Caki2 (cell line): ENCODE measurements at regions not wholly inside any gene's neighbourhood (a gene's known extent, or its start where the extent isn't known, plus 50 kb on each side); places are given as distances from the start of the nearest gene placed in this dataset.

ENCODE experiments used
- DNase-seq: peaks from one replicate; pipeline ENCODE4 v3.0.0-alpha.2; 2015; ENCODE audit warnings: low read depth
- in situ Hi-C: cut with HindIII; loops from 2 replicates; pipeline ENCODE4 v1.10.0; 2016; ENCODE audit warnings: low sequenced_read_pairs, low pct_unique_long_range_greater_than_20kb, mixed read lengths

DNA sequence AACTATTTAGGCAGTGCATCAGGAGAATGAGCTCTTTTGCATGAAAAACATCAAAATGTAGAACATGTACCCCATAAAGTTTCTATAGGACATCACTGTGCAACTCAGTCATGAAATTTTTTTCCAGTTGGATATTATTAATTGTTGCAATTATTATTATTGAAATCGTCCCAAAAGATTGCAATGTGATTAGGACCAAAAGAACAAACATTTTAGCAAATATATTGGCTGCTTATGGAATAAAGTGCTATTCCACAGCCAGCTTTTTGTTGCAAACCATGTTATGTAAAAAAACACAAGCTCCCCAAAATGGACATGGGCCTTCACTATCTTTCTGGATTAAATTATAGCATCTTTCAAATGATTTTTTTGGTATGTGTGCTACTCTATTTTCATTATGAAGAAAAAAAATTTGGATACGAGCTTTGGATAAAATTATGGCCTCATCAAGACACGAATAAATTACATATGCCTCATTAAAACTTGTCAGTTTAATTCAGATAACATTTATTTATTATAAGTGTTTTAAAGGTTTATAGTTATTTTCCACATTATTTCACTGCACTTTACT lies 262.7 kb upstream of the TCF21 start:
- in situ Hi-C loops, result no loop called here

DNA sequence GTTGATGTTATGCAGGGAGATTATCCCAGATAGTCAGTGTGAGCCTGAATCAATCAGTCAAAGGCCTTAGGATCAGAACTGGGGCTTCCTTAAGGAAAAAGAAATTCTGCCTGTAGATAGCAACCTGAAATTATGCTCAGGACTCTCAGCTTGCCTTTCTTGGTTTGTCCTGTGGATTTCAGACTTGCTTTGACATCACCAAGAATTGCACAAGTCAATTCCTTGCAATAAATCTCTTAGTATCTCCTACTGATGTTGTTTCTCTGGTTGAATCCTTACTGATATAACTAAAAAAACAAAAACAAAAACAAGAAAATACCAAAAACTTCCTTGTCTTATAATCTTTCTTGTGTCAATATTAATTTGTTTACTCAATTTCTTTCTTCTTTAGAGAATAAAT lies 258.9 kb upstream of the TCF21 start:
- in situ Hi-C loops, result no loop called here
- no peak for DNase-seq

More for the DNA sequence above, 262.7 kb upstream of the TCF21 start:
- no peak for DNase-seq

DNA sequence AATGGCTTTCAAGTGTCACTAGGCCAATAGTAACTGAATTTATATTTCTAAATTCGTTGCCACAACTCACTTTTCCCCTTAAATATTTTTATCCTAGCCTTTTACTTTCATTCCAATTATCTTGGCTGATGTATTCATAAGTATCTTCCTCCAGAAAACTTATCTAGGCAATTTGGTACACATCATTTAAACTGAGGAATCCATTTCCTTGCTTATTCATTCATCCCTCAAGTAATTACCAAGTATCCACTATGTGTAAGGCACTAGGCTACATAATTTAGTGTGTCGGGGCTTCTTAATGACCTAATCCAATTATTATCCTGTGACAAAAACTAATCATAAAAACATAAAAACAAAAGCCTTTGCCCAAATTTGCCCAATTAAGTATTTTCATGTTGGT lies 258.3 kb upstream of the TCF21 start:
- no peak for DNase-seq
- in situ Hi-C loops, result no loop called here

DNA sequence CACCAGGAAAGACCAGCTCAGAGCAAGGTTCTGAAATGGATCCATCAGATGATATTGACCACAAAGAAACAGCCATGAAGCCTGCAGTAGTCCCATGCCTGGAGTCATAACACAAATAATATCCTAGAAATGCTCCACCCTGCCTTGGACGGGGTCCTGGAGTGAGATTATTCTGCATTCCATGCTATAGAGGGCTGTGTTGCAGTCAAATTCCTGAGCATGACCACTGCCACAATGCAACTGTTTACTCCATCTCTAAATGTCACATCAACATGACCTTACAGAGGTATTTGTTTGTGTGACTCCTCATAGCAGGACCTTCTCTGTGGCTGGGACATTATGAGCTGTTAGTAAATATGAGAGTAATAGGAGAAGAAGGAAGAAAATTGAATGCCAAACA lies 257.5 kb upstream of the TCF21 start:
- DNase-seq, result no peak
- in situ Hi-C loops, result no loop called here

DNA sequence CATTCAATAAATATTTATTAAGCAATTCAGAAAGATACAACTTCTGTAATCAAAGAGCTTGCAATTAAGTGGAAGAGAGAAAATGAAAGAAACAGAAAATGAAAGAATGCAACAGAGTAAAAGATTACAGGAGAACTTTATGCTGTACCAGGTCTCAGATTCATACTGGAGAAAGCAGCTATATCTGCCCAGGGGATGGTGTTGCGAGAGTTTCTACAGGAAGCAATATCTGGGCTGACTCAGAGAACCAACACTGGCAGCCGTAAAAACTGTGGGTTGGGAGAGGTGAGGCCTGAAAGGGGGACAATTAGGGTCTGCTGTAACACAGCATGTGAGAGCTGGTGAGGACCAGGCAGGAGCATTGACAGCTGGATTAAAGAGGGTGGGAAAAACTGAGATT lies 256.7 kb upstream of the TCF21 start:
- in situ Hi-C loops, result no loop called here
- DNase-seq, result no peak

DNA sequence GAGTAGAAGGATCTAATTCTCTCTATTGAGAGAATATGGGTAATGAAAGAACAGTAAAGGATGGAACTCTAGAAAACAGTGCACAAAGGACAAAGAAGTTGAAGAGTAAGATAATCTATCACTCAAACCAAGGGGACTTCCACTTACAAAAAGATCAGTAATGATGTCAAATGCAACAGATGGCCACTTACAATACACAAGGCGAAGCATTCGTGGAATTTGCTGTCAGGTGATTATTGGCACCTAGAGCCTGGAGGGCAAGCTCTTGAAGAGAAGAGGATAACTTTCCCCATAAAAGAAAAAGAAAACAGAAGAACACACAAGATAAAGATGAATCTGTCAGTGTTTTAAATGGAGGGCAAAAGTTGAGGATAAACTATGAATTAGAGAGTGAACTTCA lies 256.0 kb upstream of the TCF21 start:
- no peak for DNase-seq
- in situ Hi-C loops, result no loop called here

DNA sequence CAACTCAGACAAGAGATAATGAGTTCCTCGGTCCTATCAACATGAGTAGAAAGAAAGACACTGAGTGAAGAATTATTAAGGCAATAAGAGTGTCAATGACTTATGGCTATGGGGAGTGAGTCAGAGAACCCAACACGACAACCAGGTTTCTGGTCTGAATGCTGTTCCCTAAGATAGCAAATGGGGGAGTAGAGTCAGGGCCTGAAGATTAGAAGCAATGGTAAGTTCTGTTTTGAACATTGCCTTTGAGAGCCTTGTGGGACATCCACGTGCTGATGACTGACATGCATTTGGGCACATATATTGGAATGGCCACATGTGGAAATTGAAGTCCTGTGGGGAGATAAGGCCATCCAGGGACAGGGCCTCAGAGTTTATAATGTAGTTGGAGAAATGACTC lies 254.4 kb upstream of the TCF21 start:
- in situ Hi-C loops, result no loop called here
- no peak for DNase-seq

DNA sequence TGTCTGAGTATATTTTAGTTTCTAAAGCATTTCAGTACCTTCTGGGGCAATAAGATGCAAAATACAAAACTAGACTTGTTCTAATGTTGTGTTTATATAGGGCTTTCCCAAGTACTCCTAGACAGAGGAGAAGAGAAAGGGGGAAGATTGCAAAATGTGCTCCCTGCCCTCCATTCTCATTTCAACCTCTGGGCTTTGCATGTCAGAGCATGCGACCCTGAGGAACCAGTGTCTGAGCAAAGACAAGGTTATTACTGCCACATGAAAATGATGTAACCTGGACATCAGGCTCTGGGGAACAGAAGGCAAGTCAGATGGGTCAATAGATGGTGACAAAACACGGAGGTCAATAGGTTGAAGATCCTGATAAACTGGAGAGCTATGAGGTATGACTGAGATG lies 253.5 kb upstream of the TCF21 start:
- DNase-seq, result no peak
- in situ Hi-C loops, result no loop called here

DNA sequence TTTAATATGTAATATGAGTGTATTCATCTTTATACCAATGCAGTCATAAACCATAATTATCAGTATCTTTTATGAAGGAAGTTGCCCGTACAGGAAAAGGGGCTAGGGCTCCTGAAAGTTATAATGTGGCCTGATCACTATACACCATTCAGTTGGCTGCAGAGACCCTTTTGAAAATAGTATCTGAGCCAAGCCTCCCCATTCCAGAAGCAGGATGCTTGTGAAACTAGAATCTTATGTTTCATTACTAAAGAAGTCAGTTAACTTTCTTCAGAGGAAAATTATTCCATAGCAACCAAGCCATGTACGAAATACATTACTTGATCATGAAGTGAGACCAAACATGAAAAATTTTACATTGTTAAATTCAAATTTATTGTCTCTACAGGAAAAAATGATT lies 251.5 kb upstream of the TCF21 start:
- in situ Hi-C loops, result no loop called here
- no peak for DNase-seq

DNA sequence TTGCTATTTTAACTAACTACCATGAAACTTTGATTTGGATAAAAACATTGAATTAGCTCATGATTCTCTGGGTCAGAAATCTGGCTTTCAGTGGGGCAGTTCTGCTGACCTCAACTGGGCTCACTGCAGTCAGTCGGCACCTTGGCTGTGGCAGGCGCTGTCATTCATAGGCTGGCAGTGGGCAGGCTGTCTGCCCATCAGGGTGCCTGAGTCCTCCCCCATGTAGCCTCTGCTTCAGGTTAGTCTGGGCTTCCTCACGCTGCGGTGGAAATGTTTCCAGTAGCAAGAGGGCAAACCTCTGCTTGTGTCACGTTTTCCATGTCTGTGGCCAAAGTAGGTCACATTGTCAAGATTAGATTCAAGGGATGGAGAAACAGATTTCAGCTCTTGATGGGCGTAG lies 251.0 kb upstream of the TCF21 start:
- in situ Hi-C loops, result no loop called here
- no peak for DNase-seq

DNA sequence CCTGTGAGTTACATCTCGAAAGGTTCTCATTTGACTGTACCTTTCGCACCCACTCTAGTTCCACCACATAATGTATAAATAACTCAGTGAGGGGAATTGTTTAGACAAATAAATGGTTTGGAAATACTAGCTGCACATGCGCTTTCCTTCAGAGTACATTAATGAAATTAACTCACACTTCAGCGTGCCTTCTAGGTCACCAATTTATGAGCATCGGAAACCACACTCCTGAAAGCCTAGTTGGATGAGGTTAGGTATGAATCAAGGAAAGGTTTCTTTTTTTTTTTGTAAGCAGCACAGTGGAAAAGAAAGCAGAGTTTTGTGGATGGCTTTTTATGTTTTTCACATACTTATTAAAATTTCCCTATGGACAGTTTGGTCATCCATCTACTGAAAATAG lies 247.8 kb upstream of the TCF21 start:
- DNase-seq, result no peak
- in situ Hi-C loops, result no loop called here

DNA sequence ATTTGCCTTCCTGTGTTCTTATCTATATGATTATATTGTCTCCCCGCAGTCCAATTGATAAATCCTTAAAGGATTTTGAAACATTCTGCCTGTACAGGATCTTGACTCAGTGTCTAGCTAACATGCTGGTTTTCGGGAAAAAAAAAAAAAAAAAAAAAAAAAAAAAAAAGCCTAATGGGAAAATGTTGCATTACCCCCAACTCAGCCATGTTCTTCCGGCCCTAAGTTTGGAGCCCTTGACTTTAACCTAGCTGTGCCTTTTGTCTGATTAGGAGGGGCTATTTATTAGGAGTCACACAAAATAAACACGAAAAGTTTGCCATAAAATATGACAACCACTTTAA lies 244.4 kb upstream of the TCF21 start:
- no peak for DNase-seq
- in situ Hi-C loops, result no loop called here

DNA sequence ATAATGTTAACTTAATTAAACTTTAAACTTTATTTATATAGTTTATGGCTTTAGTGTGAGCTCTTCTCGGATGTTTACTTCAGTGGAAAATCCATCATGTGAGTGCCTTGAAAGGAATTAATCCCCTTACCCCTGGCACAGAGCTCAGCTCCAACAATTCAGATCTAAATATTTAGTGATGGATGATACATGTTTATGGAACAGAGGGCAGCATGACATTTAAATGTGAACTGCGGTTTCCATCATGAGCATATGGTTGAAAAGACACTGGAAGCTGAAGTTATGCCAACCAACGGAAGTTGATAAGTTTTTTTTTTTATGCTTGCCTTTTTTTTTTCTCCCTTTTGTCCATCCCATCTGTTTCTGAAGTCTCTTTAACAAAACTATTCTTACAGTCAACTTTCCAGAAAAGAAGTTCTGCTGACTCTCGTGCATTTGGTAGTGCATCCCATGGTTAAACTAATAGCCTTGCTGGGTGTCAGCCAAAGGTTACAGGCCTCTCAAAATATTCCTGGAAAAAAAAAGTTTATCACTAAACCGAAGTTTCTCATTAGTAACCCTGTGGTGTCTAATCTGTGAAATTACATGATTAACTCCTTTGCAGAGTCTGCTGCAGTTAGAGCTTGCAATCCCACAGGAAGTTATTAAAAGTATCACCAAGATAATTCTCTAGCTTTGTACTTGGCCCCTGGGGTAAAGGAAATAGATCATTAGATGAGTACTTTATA lies 243.9 kb upstream of the TCF21 start:
- in situ Hi-C loops, result no loop called here

DNA sequence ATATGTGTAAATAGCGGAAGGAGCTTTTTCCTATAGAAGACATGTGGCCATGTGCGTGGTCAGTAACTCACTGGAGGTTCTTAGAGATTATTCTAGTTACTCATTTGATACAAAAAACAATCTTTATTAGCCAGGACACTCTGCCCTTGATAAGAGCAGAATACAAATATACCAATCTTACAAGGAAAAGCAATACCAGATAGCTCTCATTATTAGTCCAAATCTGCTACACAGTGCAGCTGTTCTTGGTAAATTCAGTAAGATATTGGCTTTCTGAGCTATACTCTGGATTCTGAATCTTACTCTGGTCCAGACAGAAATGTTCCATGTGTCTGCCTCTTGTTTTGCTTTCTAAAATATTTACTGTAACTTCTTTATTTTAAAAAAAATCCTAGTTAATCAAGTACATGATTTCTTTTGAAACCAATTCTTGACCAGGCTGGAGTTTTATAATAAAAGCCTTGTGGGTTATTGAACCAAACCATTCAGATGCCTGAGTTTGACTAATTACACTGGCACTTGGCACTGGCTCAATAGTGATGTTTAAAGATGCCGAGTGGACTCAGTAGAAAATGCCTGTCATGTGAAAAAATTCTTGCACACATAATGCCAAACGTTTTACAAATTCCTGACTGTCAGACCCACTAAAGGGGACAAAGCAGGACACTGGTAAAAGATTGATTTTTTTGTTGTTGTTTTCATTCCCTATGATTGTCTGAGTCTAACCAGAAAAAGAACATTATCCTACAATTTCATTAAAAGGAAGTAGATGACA lies 242.8 kb upstream of the TCF21 start:
- in situ Hi-C loops, result no loop called here
- peak; percentile 87 for DNase-seq

More for the DNA sequence above, 243.9 kb upstream of the TCF21 start:
- peak; percentile 97 for DNase-seq

DNA sequence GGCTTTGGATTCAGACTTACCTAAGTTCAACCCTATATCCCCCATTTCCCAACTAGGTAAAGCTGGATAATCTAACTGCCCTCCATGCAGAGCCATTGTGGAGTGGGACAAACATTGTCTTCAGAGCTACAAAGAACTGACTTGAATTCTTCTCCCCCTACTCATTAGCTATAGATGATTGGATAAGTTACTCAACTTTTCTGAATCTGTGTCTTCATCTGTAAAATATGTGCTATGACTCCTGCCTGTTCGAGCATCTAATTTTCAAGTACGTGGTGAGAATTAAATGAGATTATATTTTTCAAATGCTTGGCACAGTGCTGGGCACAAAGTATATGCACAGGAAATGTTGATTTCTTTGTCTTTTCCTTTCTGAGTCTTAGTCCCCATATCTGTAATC lies 240.3 kb upstream of the TCF21 start:
- DNase-seq, result no peak
- in situ Hi-C loops, result no loop called here

DNA sequence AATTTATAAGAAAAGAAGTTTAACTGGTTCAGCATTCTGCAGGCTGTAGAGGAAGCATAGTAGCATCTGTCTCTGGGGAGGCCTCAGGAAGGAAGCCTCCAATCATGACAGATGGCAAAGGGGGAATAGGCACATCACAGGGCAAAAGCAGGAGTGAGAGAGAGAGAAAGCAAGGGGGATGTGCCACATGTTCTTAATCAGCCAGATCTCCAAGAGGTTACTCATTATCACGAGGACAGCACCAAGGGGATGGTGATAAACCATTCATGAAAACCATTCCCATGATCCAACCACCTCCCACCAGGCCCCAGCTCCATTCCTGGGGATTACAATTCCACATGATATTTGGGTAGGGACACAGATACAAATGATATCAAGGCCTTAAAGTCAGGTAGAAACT lies 217.5 kb upstream of the TCF21 start:
- in situ Hi-C loops, result no loop called here
- no peak for DNase-seq

DNA sequence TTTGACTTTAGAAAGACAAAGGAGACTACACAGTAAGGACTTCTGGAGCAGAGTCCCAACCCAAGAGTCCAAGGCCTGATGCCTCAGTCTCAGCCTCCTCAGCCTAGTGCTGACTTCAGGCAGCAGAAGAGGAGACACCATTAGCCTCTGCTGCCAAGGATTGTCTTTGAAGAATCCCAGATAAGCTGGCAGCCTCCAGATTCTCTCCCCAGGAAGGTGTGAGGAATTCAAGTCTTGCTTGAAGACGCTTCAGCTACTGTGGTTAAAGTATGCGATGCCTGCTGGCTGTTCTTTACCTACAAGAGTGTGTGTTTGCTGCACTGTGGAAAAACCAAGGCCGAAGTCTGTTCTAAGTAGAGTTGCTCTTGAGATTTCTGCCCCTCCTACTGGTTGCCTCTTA lies 215.9 kb upstream of the TCF21 start:
- DNase-seq, result no peak
- in situ Hi-C loops, result no loop called here

DNA sequence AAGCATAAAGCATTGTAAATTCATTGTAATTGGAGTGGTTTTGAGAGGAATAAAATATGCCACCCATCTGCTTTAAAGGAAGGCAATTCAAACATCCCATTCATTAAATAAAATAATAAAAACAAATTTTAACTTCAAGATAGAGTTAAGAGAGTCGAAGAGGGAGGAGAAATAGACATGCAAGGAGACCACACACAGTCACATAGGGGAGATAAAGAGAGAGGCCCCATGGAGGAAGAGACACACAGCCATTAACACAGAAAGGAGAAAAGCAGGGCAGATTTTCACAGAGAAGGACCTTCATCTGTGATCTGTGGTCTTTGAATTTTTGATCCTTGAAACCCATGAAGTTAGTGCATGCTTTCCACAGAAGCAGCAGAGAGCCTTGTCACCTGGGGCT lies 214.3 kb upstream of the TCF21 start:
- in situ Hi-C loops, result no loop called here
- DNase-seq, result no peak

DNA sequence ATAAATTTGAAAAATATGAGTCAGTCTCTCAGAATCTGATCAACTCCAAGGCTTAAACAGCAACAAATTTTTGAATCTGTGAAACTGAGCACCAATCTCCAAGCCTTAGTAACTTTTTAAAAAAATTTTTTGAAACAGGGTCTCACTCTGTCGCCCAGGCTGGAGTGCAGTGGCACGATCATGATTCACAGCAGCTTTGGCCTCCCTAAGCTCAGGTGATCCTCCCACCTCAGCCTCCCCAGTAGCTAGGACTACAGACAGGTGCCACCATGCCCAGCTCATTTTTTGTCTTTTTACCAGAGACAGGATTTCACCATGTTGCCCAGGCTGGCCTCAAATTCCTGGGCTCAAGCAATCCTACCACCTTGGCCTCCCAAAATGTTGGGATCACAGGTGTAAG lies 207.9 kb upstream of the TCF21 start:
- DNase-seq, result no peak
- in situ Hi-C loops, result no loop called here

DNA sequence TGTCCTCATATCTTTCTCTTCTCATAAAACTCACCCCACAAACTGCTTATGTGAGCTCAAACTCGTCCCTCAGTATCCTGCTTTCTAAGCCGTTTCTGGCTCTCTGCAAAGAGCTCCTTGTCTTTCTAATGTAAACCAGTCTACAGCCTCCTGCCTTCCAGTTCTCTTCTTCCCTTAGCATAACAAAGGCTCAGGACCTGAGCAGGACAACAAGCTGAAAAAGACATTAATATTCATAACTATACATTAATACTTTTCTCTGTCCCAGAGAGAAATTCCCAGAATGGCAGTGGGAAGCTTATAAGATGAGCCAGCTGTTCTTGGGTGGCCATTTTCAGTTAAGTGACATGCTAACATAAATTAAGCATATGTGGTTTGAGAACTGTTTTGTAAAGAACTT lies 207.0 kb upstream of the TCF21 start:
- DNase-seq, result no peak
- in situ Hi-C loops, result no loop called here
